Osteoblast (primary cell): ENCODE measurements at regions not wholly inside any gene's neighbourhood (a gene's known extent, or its start where the extent isn't known, plus 50 kb on each side); places are given as distances from the start of the nearest gene placed in this dataset.

Source experiments
- DNase-seq: peaks from one replicate; pipeline ENCODE4 v3.0.0; 2011; ENCODE audit warnings: low spot score, mixed read lengths; ENCODE audit not compliant: insufficient read length; ENCODE audit errors: missing footprints
- H2AFZ ChIP-seq: 2 replicates; pipeline ENCODE4 v1.6.0; 2011; ENCODE audit warnings: mild to moderate bottlenecking, low read length
- H3K27ac ChIP-seq: 2 replicates; pipeline ENCODE4 v1.5.1; 2011; ENCODE audit warnings: mild to moderate bottlenecking, low read depth, low read length, moderate library complexity
- H3K27me3 ChIP-seq: 2 replicates; pipeline ENCODE4 v1.6.0; 2012; ENCODE audit warnings: mild to moderate bottlenecking, control low read depth, inconsistent platforms, low read length, moderate library complexity; ENCODE audit not compliant: insufficient read depth
- H3K36me3 ChIP-seq: 2 replicates; pipeline ENCODE4 v1.5.1; 2011; ENCODE audit warnings: mild to moderate bottlenecking, low read length, control low read depth, moderate library complexity; ENCODE audit not compliant: insufficient read depth
- H3K4me1 ChIP-seq: 2 replicates; pipeline ENCODE4 v1.5.1; 2011; ENCODE audit warnings: mild to moderate bottlenecking, low read length, control low read depth, moderate library complexity; ENCODE audit not compliant: insufficient read depth
- H3K4me2 ChIP-seq: 2 replicates; pipeline ENCODE4 v1.6.0; 2011; ENCODE audit warnings: mild to moderate bottlenecking, low read length; ENCODE audit not compliant: insufficient read depth
- H3K4me3 ChIP-seq: fragments of 200-600 bp; sonication (generic); 3 replicates; pipeline ENCODE4 v1.5.1; 2012; ENCODE audit warnings: mild to moderate bottlenecking, low read length, inconsistent platforms; ENCODE audit not compliant: insufficient read depth
- H3K79me2 ChIP-seq: 2 replicates; pipeline ENCODE4 v1.6.0; 2012; ENCODE audit warnings: mild to moderate bottlenecking, low read length, control low read depth, inconsistent platforms; ENCODE audit not compliant: insufficient read depth
- H3K9me3 ChIP-seq: 2 replicates; pipeline ENCODE4 v1.5.1; 2011; ENCODE audit warnings: low read depth, low read length, control low read depth
- H4K20me1 ChIP-seq: 2 replicates; pipeline ENCODE4 v1.6.0; 2012; ENCODE audit warnings: mild to moderate bottlenecking, low read length, control low read depth; ENCODE audit not compliant: insufficient read depth
- TF ChIP-seq, protein P1 (sequence below): IDR thresholded peaks from 2 replicates; pipeline ENCODE4 v1.5.1; 2011; ENCODE audit warnings: mild to moderate bottlenecking, low read depth, low read length, moderate library complexity; ENCODE audit errors: extremely low read depth

DNA sequence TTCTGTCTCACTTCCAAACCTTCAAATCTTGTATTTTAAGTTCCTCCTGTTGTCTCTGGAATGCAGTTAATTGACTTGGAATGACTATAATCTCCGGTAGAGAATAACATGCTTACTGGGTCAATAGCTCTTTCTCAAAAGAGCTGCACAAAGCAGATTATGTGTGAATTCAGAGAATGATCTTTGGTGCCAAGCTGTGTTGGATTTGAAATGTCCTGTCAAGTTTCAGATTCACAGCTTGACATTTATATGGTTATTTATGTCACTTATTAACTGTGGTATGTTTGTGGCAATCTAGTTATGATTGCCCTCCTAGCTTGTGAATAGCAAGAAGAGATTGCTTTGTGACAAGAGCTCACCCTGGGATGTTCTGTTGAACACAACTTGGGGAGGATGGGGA lies 128.3 kb upstream of the KCNE2 start:
- H3K4me2 ChIP-seq: no peak overlapping the region
- DNase-seq: no peak
- no peaks in the 10 kb centered on the region for H3K4me1 ChIP-seq
- TF ChIP-seq, protein P1, sequence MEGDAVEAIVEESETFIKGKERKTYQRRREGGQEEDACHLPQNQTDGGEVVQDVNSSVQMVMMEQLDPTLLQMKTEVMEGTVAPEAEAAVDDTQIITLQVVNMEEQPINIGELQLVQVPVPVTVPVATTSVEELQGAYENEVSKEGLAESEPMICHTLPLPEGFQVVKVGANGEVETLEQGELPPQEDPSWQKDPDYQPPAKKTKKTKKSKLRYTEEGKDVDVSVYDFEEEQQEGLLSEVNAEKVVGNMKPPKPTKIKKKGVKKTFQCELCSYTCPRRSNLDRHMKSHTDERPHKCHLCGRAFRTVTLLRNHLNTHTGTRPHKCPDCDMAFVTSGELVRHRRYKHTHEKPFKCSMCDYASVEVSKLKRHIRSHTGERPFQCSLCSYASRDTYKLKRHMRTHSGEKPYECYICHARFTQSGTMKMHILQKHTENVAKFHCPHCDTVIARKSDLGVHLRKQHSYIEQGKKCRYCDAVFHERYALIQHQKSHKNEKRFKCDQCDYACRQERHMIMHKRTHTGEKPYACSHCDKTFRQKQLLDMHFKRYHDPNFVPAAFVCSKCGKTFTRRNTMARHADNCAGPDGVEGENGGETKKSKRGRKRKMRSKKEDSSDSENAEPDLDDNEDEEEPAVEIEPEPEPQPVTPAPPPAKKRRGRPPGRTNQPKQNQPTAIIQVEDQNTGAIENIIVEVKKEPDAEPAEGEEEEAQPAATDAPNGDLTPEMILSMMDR: no peak
- H3K79me2 ChIP-seq: no peaks in the 10 kb centered on the region
- H4K20me1 ChIP-seq: no peaks in the 10 kb centered on the region
- H3K36me3 ChIP-seq: no peaks in the 10 kb centered on the region
- H3K27me3 ChIP-seq: peaks cover 8% of the 10 kb centered on the region
- no peak overlapping the region for H3K4me3 ChIP-seq
- no peaks in the 10 kb centered on the region for H3K9me3 ChIP-seq
- H3K27ac ChIP-seq: no peak overlapping the region
- H2AFZ ChIP-seq: no peak overlapping the region

GRCh38 chr21:34242973-34243372 lies 120.8 kb upstream of the KCNE2 start:
- TF ChIP-seq, protein P1: no peak
- Histone ChIP-seq H4K20me1 (no peaks in the 10 kb centered on the region), H3K27me3 (peaks cover 12% of the 10 kb centered on the region), H3K4me1 (no peaks in the 10 kb centered on the region), H3K4me2 (no peak overlapping the region), H3K36me3 (no peaks in the 10 kb centered on the region), H2AFZ (no peak overlapping the region), H3K79me2 (no peaks in the 10 kb centered on the region), H3K9me3 (peaks cover 3% of the 10 kb centered on the region), H3K27ac (no peak overlapping the region), H3K4me3 (no peak overlapping the region)
- no peak for DNase-seq

- peaks cover 9% of the 10 kb centered on the region for H3K27me3 ChIP-seq
- no peaks in the 10 kb centered on the region for H3K4me1 ChIP-seq
- H3K4me2 ChIP-seq: no peak overlapping the region
- no peak overlapping the region for H3K4me3 ChIP-seq
- H4K20me1 ChIP-seq: no peaks in the 10 kb centered on the region
- H3K36me3 ChIP-seq: no peaks in the 10 kb centered on the region
- TF ChIP-seq, protein P1: peak; percentile 50
- H3K79me2 ChIP-seq: no peaks in the 10 kb centered on the region
- no peak overlapping the region for H3K27ac ChIP-seq
- H2AFZ ChIP-seq: no peak overlapping the region
- peaks cover 3% of the 10 kb centered on the region for H3K9me3 ChIP-seq
- no peak for DNase-seq
Observed at GRCh38 chr21:34243562-34243961, 120.2 kb upstream of the KCNE2 start.

GRCh38 chr21:34252751-34253150 lies 111.1 kb upstream of the KCNE2 start:
- H4K20me1 ChIP-seq: no peaks in the 10 kb centered on the region
- no peak overlapping the region for H3K27ac ChIP-seq
- peaks cover 4% of the 10 kb centered on the region for H3K9me3 ChIP-seq
- no peaks in the 10 kb centered on the region for H3K4me1 ChIP-seq
- no peaks in the 10 kb centered on the region for H3K79me2 ChIP-seq
- H3K4me2 ChIP-seq: no peak overlapping the region
- DNase-seq: no peak
- peaks cover 4% of the 10 kb centered on the region for H3K27me3 ChIP-seq
- no peak overlapping the region for H3K4me3 ChIP-seq
- H3K36me3 ChIP-seq: no peaks in the 10 kb centered on the region
- no peak overlapping the region for H2AFZ ChIP-seq
- TF ChIP-seq, protein P1: no peak
